ENCODE measurements at regions not wholly inside any gene's neighbourhood (a gene's known extent, or its start where the extent isn't known, plus 50 kb on each side); places are given as distances from the start of the nearest gene placed in this dataset.

- TF ChIP-seq EZH2 (IDR thresholded peaks at IDR 0.05; ENCODE audit: borderline replicate concordance, low read length), result no peak
- TF ChIP-seq CTCF (conservative IDR thresholded peaks at IDR 0.05 in 1 of 2, IDR thresholded peaks at IDR 0.05 in 1 of 2; ENCODE audit: extremely low read depth in 1 of 2, insufficient read depth in 1 of 2, low read depth in 1 of 2, low read length in 2 of 2), result no peak
Measured at GRCh38 chr3:166471074-166471767, 634.0 kb upstream of the BCHE start.

Data from mammary epithelial cell (primary cell).